M059J (cell line): ENCODE measurements at regions not wholly inside any gene's neighbourhood (a gene's known extent, or its start where the extent isn't known, plus 50 kb on each side); places are given as distances from the start of the nearest gene placed in this dataset.
A peak's percentile ranks its signal among the peaks of the same experiment; 100 is the strongest.
"Not testable (repeated sequence)": the region's sequence is repeated elsewhere in the genome, so short reads cannot be mapped to it uniquely, and the experiment has no call there.

Source experiments
- DNase-seq: peaks from one replicate; pipeline ENCODE4 v3.0.0-alpha.2; 2012; ENCODE audit warnings: low read depth

DNA sequence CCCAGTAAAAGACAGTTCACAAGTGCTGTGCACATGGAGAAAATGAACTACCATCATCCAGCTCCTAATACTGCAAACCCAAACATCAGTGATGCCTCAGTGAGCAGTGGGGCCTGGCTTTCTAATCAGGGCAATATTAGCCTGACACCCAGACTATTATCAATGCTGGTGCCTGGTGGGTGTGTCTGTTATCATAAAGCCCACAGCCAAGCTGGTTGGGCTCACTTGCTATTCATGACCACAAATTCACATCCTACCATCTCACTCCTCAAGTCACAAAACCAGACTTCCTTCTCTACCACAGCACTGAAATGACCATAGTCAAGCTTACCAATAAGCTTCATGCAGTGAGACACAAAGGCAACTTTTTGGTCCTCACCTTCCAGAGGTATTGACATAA is 180.8 kb upstream of the PLN start:
- no peak for DNase-seq

- no peak for DNase-seq
Measured at GRCh38 chr6:118370722-118371121, 177.4 kb upstream of the PLN start.

- DNase-seq = peak; percentile 9
Measured at GRCh38 chr6:118371955-118372354, 176.1 kb upstream of the PLN start.

- DNase-seq = peak; percentile 40
Measured at GRCh38 chr6:118372413-118372812, 175.7 kb upstream of the PLN start.

GRCh38 chr6:118377711-118378414 is 170.2 kb upstream of the PLN start:
- DNase-seq = no peak

DNA sequence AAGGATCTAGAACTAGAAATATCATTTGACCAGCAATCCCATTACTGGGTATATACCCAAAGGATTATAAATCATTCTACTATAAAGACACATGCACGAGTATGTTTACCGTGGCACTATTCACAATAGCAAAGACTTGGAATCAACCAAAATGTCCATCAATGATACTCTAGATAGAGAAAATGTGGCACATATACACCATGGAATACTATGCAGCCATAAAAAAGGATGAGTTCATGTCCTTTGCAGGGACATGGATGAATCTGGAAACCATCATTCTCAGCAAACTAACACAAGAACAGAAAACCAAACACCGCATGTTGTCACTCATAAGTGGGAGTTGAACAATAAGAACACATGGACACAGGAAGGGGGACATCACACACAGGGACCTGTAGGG is 167.5 kb upstream of the PLN start:
- not testable (repeated sequence) for DNase-seq

GRCh38 chr6:118382126-118382525 is 166.0 kb upstream of the PLN start:
- DNase-seq = no peak

GRCh38 chr6:118383924-118384323 is 164.2 kb upstream of the PLN start:
- DNase-seq = no peak

DNA sequence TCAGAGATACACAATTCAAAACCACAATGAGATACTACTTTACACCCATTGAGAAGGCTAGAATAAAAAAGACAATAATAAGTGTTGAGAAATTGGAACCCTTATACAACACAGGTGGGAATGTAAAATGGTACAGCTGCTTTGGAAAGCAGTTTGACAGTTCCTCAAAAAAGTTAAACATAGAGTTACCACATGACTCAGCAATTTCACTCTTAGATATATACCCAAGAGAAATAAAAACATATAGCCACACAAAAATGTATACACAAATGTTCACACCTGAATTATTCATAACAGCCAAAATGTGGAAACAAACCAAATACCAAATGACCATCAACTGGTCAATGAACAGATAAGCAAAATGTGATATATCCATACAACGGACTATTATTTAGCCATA is 161.1 kb upstream of the PLN start:
- no peak for DNase-seq

GRCh38 chr6:118387921-118388701 is 160.0 kb upstream of the PLN start:
- DNase-seq = peak; percentile 90

- no peak for DNase-seq
Measured at GRCh38 chr6:118391086-118391485, 157.0 kb upstream of the PLN start.

- no peak for DNase-seq
Measured at GRCh38 chr6:118394106-118394505, 154.0 kb upstream of the PLN start.

GRCh38 chr6:118396969-118397368 is 151.1 kb upstream of the PLN start:
- DNase-seq = no peak

GRCh38 chr6:118397671-118398465 is 150.2 kb upstream of the PLN start:
- DNase-seq = no peak

DNA sequence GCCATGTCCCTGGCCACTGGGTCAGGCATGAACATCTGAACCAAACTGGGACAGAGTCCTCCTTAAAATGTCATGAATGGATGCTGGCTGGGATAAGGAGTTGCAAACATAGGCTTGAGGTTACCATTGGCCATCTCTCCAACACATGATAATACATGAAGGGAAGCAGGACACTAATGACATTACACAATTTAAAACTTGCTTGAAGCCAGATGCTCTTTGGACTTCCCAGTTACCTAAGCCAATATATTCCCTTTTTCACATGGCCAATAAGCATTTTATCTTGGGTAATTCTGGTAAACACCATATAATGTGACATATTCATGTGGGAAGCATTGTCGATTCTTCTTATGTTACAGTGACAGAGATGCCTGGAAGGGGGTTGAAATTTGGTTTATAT is 148.0 kb upstream of the PLN start:
- DNase-seq = no peak

- DNase-seq = no peak
Measured at GRCh38 chr6:118400582-118400981, 147.5 kb upstream of the PLN start.

GRCh38 chr6:118401325-118401975 is 146.6 kb upstream of the PLN start:
- DNase-seq = no peak

GRCh38 chr6:118403036-118403435 is 145.1 kb upstream of the PLN start:
- DNase-seq = peak; percentile 14

DNA sequence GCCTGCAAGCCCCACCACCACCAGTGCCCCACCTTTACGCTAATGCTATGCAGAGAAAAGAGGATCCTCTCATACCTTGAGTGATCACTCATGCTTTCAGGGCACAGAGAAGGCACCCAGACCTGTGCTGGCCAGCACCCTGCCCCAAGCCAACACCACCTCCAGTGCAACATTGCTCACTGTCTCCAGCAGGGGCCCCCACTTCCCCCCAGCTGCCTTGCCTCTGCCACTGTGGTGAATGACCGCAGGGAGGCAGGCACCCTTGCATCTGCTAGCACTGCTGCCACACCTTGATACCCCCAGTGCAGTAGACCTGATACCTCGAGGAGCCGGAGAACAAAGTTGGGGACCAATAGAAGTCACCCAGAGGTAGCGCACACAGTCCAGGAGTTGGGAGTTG is 139.2 kb upstream of the PLN start:
- no peak for DNase-seq

DNA sequence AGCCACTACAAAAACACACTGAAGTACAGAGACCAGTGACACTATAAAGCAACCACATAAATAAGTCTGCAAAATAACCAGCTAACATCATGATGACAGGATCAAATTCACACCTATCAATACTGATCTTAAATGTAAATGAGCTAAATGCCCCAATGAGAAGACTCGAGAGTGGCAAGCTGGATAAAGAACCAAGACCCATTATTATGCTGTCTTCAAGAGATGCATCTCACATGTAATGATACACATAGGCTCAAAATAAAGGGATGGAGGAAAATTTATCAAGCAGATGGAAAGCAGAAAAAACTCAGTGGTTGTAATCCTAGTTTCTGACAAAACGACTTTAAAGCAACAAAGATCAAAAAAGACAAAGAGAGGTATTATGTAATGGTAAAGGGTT is 138.1 kb upstream of the PLN start:
- no peak for DNase-seq
